GM12873 (cell line): ENCODE measurements at regions not wholly inside any gene's neighbourhood (a gene's known extent, or its start where the extent isn't known, plus 50 kb on each side); places are given as distances from the start of the nearest gene placed in this dataset.

Experiments used
- TF ChIP-seq, protein P1 (sequence below): IDR thresholded peaks from 2 replicates; pipeline ENCODE4 v1.5.1; 2012; ENCODE audit warnings: low read depth, mild to moderate bottlenecking, moderate library complexity, low read length, control low read depth; ENCODE audit not compliant: insufficient read depth; ENCODE audit errors: missing control alignments

- TF ChIP-seq, protein P1, sequence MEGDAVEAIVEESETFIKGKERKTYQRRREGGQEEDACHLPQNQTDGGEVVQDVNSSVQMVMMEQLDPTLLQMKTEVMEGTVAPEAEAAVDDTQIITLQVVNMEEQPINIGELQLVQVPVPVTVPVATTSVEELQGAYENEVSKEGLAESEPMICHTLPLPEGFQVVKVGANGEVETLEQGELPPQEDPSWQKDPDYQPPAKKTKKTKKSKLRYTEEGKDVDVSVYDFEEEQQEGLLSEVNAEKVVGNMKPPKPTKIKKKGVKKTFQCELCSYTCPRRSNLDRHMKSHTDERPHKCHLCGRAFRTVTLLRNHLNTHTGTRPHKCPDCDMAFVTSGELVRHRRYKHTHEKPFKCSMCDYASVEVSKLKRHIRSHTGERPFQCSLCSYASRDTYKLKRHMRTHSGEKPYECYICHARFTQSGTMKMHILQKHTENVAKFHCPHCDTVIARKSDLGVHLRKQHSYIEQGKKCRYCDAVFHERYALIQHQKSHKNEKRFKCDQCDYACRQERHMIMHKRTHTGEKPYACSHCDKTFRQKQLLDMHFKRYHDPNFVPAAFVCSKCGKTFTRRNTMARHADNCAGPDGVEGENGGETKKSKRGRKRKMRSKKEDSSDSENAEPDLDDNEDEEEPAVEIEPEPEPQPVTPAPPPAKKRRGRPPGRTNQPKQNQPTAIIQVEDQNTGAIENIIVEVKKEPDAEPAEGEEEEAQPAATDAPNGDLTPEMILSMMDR, result no peak
Observed at GRCh38 chr10:8173866-8174243, 119.4 kb downstream of the GATA3 start.

GRCh38 chr10:8174762-8175161 is 120.3 kb downstream of the GATA3 start:
- TF ChIP-seq, protein P1, result no peak

GRCh38 chr10:8180360-8181109 is 126.0 kb downstream of the GATA3 start:
- TF ChIP-seq, protein P1, result no peak

DNA sequence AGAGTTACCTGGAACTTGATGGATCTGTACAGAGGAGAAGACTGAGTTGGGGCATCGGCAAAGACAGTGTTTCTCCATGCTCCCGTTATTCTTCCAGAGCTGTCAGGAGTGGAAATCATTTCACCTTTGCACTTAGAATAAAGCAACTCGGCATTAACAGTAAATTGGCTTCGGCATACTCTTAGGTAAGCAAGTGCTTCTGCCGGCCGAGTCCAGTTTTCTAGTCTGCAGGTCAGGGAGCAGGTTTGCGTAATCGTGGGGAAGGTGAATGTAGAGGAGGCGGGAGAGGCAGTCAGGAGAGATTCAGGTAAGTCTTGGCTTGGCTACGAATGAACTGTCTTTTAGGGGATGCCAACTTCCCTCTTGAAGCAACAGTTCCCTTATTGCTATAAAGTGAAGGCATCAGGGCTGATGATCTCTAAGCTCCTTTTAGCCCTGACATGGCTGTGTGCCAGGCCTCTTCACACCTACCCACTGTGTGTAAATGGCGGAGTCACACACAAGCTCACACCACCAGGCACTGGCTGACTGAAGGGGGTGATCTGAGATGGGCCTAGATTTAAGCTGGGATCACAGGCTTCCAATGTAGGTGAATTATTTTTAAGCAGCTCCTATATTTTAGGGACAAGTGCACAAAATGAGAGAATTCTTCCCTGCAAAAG is 127.1 kb downstream of the GATA3 start:
- TF ChIP-seq, protein P1, result no peak

GRCh38 chr10:8182806-8183205 is 128.3 kb downstream of the GATA3 start:
- TF ChIP-seq, protein P1, result no peak

GRCh38 chr10:8183241-8183704 is 128.8 kb downstream of the GATA3 start:
- TF ChIP-seq, protein P1, result no peak

DNA sequence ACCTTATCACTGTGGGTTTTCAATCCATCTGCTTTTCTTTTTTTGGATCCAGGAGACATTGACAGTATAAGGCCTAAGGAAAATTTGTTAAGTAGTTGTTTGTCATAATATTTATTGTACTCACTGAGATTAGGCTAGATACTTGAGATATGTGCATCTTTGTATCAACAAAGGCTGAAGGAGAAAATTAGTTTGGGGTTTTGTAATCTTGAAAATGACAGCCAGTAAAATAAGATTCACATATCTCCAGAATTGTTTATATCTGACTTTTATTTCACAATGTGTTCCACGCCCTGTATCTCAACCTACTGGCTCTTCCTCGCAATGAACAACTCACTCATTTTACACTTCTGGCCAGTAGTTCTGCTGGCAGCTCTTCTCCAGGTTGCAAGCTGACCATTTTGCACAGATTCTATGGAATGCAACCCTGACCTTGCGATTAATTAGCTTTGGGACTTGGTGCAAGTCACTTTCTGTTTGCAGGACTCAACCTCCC is 132.7 kb downstream of the GATA3 start:
- TF ChIP-seq, protein P1, result no peak
